OCI-LY7 (cell line): ENCODE measurements at regions not wholly inside any gene's neighbourhood (a gene's known extent, or its start where the extent isn't known, plus 50 kb on each side); places are given as distances from the start of the nearest gene placed in this dataset.

ENCODE experiments used
- BruUV-seq: library from RNA; stranded (reverse); fragments of 400-500 nt; replicated peaks from 2 replicates; lab custom pipeline; 2021; lab: Mats Ljungman, UMichigan
- CTCF ChIA-PET: fragments of 300-600 bp; sonication (Branson Sonifier 250); formaldehyde crosslinking; loops from one replicate; lab custom pipeline; 2022; ENCODE audit warnings: antibody characterized with exemption; ENCODE audit not compliant: unreplicated experiment; lab: Charles Lee
- POLR2A ChIA-PET: fragments of 300-600 bp; sonication (Branson Sonifier 250); formaldehyde crosslinking; loops from one replicate; lab custom pipeline; 2022; ENCODE audit warnings: antibody characterized with exemption; lab: Charles Lee
- DNase-seq: peaks from one replicate; pipeline ENCODE4 v3.0.0-alpha.2; 2015; ENCODE audit warnings: low spot score
- H2AFZ ChIP-seq: fragments of 200-600 bp; sonication (generic), shearing (Covaris generic); 2 replicates; pipeline ENCODE4 v1.6.1; 2014; ENCODE audit warnings: mild to moderate bottlenecking, antibody characterized with exemption, low read length, moderate library complexity
- H3K27ac ChIP-seq: fragments of 200-600 bp; sonication (generic); 2 replicates; pipeline ENCODE4 v1.5.1; 2014; ENCODE audit warnings: mixed run types, low read depth, mild to moderate bottlenecking, moderate library complexity, low read length, inconsistent platforms; ENCODE audit not compliant: poor library complexity, severe bottlenecking
- H3K36me3 ChIP-seq: fragments of 200-600 bp; sonication (generic); 2 replicates; pipeline ENCODE4 v1.6.1; 2014; ENCODE audit warnings: mild to moderate bottlenecking, antibody characterized with exemption, low read length, moderate library complexity, mixed read lengths; ENCODE audit not compliant: insufficient read depth
- H3K4me1 ChIP-seq: fragments of 200-600 bp; sonication (generic); 2 replicates; pipeline ENCODE4 v1.5.1; 2014; ENCODE audit warnings: mild to moderate bottlenecking, low read length; ENCODE audit not compliant: insufficient read depth, poor library complexity, severe bottlenecking
- H3K4me2 ChIP-seq: fragments of 200-600 bp; sonication (generic); 2 replicates; pipeline ENCODE4 v1.6.1; 2014; ENCODE audit warnings: mild to moderate bottlenecking, low read length
- H3K4me3 ChIP-seq: fragments of 200-600 bp; sonication (generic); 2 replicates; pipeline ENCODE4 v1.5.1; 2014; ENCODE audit warnings: mild to moderate bottlenecking, low read depth, low read length; ENCODE audit not compliant: poor library complexity, severe bottlenecking
- H3K79me2 ChIP-seq: fragments of 200-600 bp; sonication (generic); 2 replicates; pipeline ENCODE4 v1.6.1; 2016; ENCODE audit warnings: low read depth, mild to moderate bottlenecking, low read length, moderate library complexity, mixed read lengths; ENCODE audit not compliant: insufficient read depth
- H3K9me2 ChIP-seq: fragments of 200-600 bp; sonication (generic); 2 replicates; pipeline ENCODE4 v1.6.1; 2016; ENCODE audit warnings: mild to moderate bottlenecking, low read length, mixed read lengths; ENCODE audit not compliant: insufficient read depth
- H3K9me3 ChIP-seq: fragments of 200-600 bp; sonication (generic); 2 replicates; pipeline ENCODE4 v1.6.1; 2014; ENCODE audit warnings: mild to moderate bottlenecking, mixed run types, low read length, mixed read lengths
- H4K20me1 ChIP-seq: fragments of 200-600 bp; sonication (generic); 2 replicates; pipeline ENCODE4 v1.6.1; 2014; ENCODE audit warnings: mild to moderate bottlenecking, antibody characterized with exemption, low read length, moderate library complexity, mixed read lengths; ENCODE audit not compliant: insufficient read depth
- EZH2phosphoT487 ChIP-seq: fragments of 200-600 bp; sonication (generic); IDR thresholded peaks from 2 replicates; pipeline ENCODE4 v1.6.1; 2018; ENCODE audit warnings: low read depth, borderline replicate concordance, mild to moderate bottlenecking, mixed run types, antibody characterized with exemption, low read length, moderate library complexity, mixed read lengths
- intact Hi-C: fragments of 100-400 bp; cut with micrococcal nuclease; formaldehyde crosslinking; loops from one replicate; pipeline ENCODE4 v1.10.0; 2022; ENCODE audit not compliant: unreplicated experiment
- TF ChIP-seq, protein P1 (sequence below): fragments of 200-600 bp; sonication (generic); conservative IDR thresholded peaks from 2 replicates; pipeline ENCODE4 v1.5.1; 2014; ENCODE audit warnings: mild to moderate bottlenecking, antibody characterized with exemption, low read length, moderate library complexity, mixed read lengths

DNA sequence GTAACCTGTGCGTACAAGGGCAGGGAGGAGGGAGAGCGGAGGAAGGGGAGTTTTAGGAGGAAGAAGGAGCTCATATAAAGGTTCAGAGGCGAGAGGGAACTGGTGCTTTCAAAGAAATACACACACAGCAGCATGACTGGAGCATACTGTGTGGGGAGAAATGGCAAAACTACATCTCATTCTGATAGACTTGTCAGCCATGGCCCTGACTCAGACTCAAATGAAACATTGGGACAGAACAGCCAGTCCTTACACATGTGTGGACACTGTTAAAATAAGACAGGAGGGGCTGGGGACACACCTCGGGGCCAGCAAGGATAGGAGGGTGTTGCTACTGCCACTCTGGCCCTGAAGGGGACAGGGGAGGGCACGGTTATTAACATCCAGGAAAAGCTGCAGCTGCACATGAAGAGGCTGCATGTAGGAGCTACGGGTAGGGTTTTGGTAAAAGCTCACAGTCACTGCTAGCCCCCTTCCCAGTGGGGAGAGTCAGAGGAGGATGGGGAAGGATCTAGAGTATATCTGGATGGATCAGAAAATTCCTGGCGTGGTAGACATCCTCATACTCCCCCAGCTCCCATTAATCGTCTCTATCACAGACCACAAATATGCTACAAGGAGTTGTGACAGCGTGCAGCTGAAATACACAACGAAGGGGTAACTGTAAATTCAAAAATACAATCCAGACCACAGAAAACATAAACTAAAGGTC, 110.5 kb downstream of the GATA6 start:
- ChIA-PET CTCF (no interaction called here), POLR2A (no interaction called here)
- Histone ChIP-seq H3K9me3 (no peaks in the 10 kb centered on the region), H3K4me1 (no peaks in the 10 kb centered on the region), H3K4me3 (no peak overlapping the region), H3K79me2 (no peaks in the 10 kb centered on the region), H3K27ac (no peak overlapping the region), H3K9me2 (no peaks in the 10 kb centered on the region), H3K4me2 (no peak overlapping the region), H2AFZ (no peak overlapping the region), H4K20me1 (no peaks in the 10 kb centered on the region), H3K36me3 (no peaks in the 10 kb centered on the region)
- intact Hi-C loops: no loop called here
- BruUV-seq: no TSS peak
- no peak for TF ChIP-seq EZH2phosphoT487
- TF ChIP-seq, protein P1, sequence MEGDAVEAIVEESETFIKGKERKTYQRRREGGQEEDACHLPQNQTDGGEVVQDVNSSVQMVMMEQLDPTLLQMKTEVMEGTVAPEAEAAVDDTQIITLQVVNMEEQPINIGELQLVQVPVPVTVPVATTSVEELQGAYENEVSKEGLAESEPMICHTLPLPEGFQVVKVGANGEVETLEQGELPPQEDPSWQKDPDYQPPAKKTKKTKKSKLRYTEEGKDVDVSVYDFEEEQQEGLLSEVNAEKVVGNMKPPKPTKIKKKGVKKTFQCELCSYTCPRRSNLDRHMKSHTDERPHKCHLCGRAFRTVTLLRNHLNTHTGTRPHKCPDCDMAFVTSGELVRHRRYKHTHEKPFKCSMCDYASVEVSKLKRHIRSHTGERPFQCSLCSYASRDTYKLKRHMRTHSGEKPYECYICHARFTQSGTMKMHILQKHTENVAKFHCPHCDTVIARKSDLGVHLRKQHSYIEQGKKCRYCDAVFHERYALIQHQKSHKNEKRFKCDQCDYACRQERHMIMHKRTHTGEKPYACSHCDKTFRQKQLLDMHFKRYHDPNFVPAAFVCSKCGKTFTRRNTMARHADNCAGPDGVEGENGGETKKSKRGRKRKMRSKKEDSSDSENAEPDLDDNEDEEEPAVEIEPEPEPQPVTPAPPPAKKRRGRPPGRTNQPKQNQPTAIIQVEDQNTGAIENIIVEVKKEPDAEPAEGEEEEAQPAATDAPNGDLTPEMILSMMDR: no peak
- no peak for DNase-seq

DNA sequence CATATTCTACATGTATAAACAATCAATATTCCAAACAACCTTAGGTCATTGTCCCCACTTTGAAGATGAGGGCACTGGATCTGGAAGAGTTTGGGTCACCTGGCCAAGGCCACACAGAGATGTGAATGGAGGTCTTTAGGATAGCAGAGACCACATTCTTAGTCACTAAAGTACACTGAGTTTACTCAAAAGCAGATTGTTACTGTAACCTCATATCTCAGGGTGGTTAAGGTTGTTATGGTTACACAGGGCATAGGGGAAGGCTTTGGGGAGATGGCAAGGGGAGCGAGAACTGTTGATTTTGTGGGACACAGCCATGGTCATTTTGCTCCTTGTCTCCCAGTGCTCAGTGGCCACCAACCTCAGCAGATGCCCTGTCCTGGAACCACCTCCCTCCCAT, 109.4 kb downstream of the GATA6 start:
- Histone ChIP-seq H3K4me2 (no peak overlapping the region), H3K4me1 (no peaks in the 10 kb centered on the region), H3K4me3 (no peak overlapping the region), H3K9me3 (no peaks in the 10 kb centered on the region), H3K27ac (no peak overlapping the region), H4K20me1 (no peaks in the 10 kb centered on the region), H3K9me2 (no peaks in the 10 kb centered on the region), H2AFZ (no peak overlapping the region), H3K79me2 (no peaks in the 10 kb centered on the region), H3K36me3 (no peaks in the 10 kb centered on the region)
- ChIA-PET CTCF (no interaction called here), POLR2A (interaction anchor here (1.4 kb wide), 1 partner anchor 9 kb away, joined by 3 read pairs; no protein-coding TSS in a partner anchor)
- intact Hi-C loops: no loop called here
- no peak for DNase-seq
- BruUV-seq: no TSS peak
- no peak for TF ChIP-seq EZH2phosphoT487
- TF ChIP-seq, protein P1: no peak

DNA sequence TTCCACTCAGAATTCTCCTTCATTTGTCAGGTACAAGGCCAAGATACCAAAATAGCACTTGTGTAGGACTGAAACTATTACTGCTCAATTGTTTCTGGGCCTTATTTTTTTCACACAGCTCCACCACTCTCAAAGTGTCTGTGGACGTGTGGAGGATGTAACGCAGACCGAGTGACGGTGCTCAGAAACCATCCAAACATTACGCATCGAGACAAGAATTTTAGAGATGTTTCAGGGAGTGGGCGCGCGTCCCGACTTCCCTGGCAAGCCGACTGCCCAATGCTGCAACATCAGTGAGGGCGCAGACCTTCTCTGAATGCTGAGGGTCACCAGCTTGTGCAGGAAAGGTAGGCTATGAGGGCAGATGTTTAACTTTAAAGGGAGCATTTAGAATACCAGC, 108.4 kb downstream of the GATA6 start:
- Histone ChIP-seq H3K79me2 (no peaks in the 10 kb centered on the region), H2AFZ (no peak overlapping the region), H3K9me3 (no peaks in the 10 kb centered on the region), H3K36me3 (no peaks in the 10 kb centered on the region), H3K4me3 (no peak overlapping the region), H3K4me1 (no peaks in the 10 kb centered on the region), H3K27ac (no peak overlapping the region), H4K20me1 (no peaks in the 10 kb centered on the region), H3K4me2 (no peak overlapping the region), H3K9me2 (no peaks in the 10 kb centered on the region)
- DNase-seq: no peak
- intact Hi-C loops: no loop called here
- TF ChIP-seq, protein P1: no peak
- no peak for TF ChIP-seq EZH2phosphoT487
- ChIA-PET POLR2A (interaction anchor here (1.4 kb wide), 1 partner anchor 8 kb away, joined by 3 read pairs; no protein-coding TSS in a partner anchor), CTCF (no interaction called here)
- no TSS peak for BruUV-seq
